Glutamatergic neuron (in vitro differentiated cells): ENCODE measurements at regions not wholly inside any gene's neighbourhood (a gene's known extent, or its start where the extent isn't known, plus 50 kb on each side); places are given as distances from the start of the nearest gene placed in this dataset.

Source experiments
- DNase-seq: peaks from one replicate; pipeline ENCODE4 v3.0.0; 2022
- H3K27ac Mint-ChIP-seq: one replicate; pipeline ENCODE4 v1.8.0; 2020; ENCODE audit warnings: mild to moderate bottlenecking, mixed read lengths, inconsistent platforms; ENCODE audit not compliant: unreplicated experiment
- H3K27me3 Mint-ChIP-seq: one replicate; pipeline ENCODE4 v1.8.0; 2020; ENCODE audit warnings: mild to moderate bottlenecking, moderate library complexity, mixed read lengths, inconsistent platforms; ENCODE audit not compliant: unreplicated experiment
- H3K36me3 Mint-ChIP-seq: one replicate; pipeline ENCODE4 v1.8.0; 2020; ENCODE audit warnings: mild to moderate bottlenecking, mixed read lengths, inconsistent platforms; ENCODE audit not compliant: unreplicated experiment
- H3K4me1 Mint-ChIP-seq: one replicate; pipeline ENCODE4 v1.8.0; 2020; ENCODE audit warnings: mild to moderate bottlenecking, low read depth, mixed read lengths, inconsistent platforms; ENCODE audit not compliant: unreplicated experiment
- H3K4me3 Mint-ChIP-seq: one replicate; pipeline ENCODE4 v1.8.0; 2020; ENCODE audit warnings: mild to moderate bottlenecking, mixed read lengths, inconsistent platforms; ENCODE audit not compliant: unreplicated experiment
- H3K9me3 Mint-ChIP-seq: one replicate; pipeline ENCODE4 v1.8.0; 2020; ENCODE audit warnings: mild to moderate bottlenecking, moderate library complexity, mixed read lengths, inconsistent platforms; ENCODE audit not compliant: unreplicated experiment
- TF ChIP-seq, protein P1 (sequence below): fragments of 200-600 bp; sonication (generic); IDR thresholded peaks from one replicate; pipeline ENCODE4 v1.5.0; 2021; ENCODE audit not compliant: partially characterized antibody, unreplicated experiment

- TF ChIP-seq, protein P1, sequence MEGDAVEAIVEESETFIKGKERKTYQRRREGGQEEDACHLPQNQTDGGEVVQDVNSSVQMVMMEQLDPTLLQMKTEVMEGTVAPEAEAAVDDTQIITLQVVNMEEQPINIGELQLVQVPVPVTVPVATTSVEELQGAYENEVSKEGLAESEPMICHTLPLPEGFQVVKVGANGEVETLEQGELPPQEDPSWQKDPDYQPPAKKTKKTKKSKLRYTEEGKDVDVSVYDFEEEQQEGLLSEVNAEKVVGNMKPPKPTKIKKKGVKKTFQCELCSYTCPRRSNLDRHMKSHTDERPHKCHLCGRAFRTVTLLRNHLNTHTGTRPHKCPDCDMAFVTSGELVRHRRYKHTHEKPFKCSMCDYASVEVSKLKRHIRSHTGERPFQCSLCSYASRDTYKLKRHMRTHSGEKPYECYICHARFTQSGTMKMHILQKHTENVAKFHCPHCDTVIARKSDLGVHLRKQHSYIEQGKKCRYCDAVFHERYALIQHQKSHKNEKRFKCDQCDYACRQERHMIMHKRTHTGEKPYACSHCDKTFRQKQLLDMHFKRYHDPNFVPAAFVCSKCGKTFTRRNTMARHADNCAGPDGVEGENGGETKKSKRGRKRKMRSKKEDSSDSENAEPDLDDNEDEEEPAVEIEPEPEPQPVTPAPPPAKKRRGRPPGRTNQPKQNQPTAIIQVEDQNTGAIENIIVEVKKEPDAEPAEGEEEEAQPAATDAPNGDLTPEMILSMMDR: no peak
- H3K36me3 Mint-ChIP-seq: no peaks in the 10 kb centered on the region
- H3K27me3 Mint-ChIP-seq: peaks cover 1% of the 10 kb centered on the region
Observed at GRCh38 chr7:27299861-27300260, 57.3 kb downstream of the EVX1 start.

GRCh38 chr7:27300421-27300820 is 57.8 kb downstream of the EVX1 start:
- Mint-ChIP-seq H3K36me3 (no peaks in the 10 kb centered on the region), H3K4me1 (no peaks in the 10 kb centered on the region), H3K9me3 (no peaks in the 10 kb centered on the region), H3K27ac (no peak overlapping the region), H3K27me3 (peaks cover 1% of the 10 kb centered on the region), H3K4me3 (no peak overlapping the region)
- TF ChIP-seq, protein P1: no peak
- DNase-seq: no peak

More at GRCh38 chr7:27299861-27300260, 57.3 kb downstream of the EVX1 start:
- DNase-seq: no peak
- no peaks in the 10 kb centered on the region for H3K4me1 Mint-ChIP-seq
- H3K27ac Mint-ChIP-seq: no peak overlapping the region
- no peak overlapping the region for H3K4me3 Mint-ChIP-seq
- H3K9me3 Mint-ChIP-seq: no peaks in the 10 kb centered on the region

DNA sequence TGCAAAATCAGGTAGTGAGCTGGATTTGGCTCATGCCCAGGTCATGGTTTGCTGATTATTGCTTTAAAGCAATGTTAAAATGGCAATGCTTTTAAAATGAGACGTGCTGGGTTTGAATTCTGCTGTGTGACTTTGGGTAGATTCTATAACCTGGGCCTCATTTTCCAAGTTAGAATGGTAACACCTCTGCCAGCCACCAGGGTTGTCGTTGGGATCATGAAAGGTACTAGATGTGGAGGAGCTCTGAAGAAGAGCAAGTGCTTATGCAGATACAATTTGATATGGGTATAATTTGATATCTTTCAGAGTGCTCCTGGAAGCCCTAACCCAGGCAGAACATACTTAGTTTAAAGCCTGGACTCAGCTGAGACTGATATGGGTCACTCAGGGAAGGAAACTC is 60.0 kb downstream of the EVX1 start:
- no peaks in the 10 kb centered on the region for H3K27me3 Mint-ChIP-seq
- no peaks in the 10 kb centered on the region for H3K36me3 Mint-ChIP-seq
- no peak overlapping the region for H3K27ac Mint-ChIP-seq
- H3K4me3 Mint-ChIP-seq: no peak overlapping the region
- DNase-seq: no peak
- H3K9me3 Mint-ChIP-seq: no peaks in the 10 kb centered on the region
- H3K4me1 Mint-ChIP-seq: no peaks in the 10 kb centered on the region
- TF ChIP-seq, protein P1: no peak

DNA sequence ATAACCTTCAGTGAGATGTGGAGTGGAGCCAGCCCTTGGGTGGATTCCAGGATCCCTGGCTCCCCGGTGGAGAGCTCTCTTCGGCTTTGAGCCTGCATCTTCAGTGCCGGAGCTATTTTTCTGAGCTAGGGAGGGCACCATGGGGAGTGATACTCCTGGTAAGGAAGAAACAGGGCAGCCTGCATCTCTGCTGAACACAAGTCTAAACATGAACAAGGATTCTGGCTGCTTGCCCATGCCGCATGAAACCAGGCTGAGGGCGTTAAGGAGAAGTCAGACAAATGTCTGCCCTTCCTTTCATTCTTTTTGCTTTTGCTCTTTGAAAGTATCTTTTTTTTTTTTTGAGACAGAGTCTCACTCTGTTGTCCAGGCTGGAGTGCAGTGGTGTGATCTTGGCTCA is 60.4 kb downstream of the EVX1 start:
- Mint-ChIP-seq H3K9me3 (no peaks in the 10 kb centered on the region), H3K27me3 (no peaks in the 10 kb centered on the region), H3K4me1 (no peaks in the 10 kb centered on the region), H3K27ac (no peak overlapping the region), H3K4me3 (no peak overlapping the region), H3K36me3 (no peaks in the 10 kb centered on the region)
- no peak for DNase-seq
- TF ChIP-seq, protein P1: no peak

- no peak overlapping the region for H3K27ac Mint-ChIP-seq
- no peaks in the 10 kb centered on the region for H3K27me3 Mint-ChIP-seq
- no peaks in the 10 kb centered on the region for H3K9me3 Mint-ChIP-seq
- no peak for DNase-seq
- TF ChIP-seq, protein P1: no peak
- no peaks in the 10 kb centered on the region for H3K4me1 Mint-ChIP-seq
- H3K36me3 Mint-ChIP-seq: no peaks in the 10 kb centered on the region
- no peak overlapping the region for H3K4me3 Mint-ChIP-seq
Observed at GRCh38 chr7:27305854-27306253, 63.3 kb downstream of the EVX1 start.
